Left colon (tissue), 2 donors: ENCODE measurements at regions not wholly inside any gene's neighbourhood (a gene's known extent, or its start where the extent isn't known, plus 50 kb on each side); places are given as distances from the start of the nearest gene placed in this dataset.

Experiments
- ATAC-seq: fragments of 200-7000 bp; cut with Tn5 transposase; one replicate; pipeline ENCODE4 v1.9.1; 2020; ENCODE audit warnings: mild to moderate bottlenecking, moderate library complexity
- DNase-seq, 2 donors: peaks; one replicate each; pipeline ENCODE4 v3.0.0-alpha.2; 2020
- intact Hi-C, 2 donors: fragments of 100-400 bp; cut with DNase I in 1 of 2; cut with micrococcal nuclease in 1 of 2; formaldehyde crosslinking; loops; one replicate each; pipeline versions ENCODE4 v1.11.2 to v1.14.0; 2022; cut with DNase I, micrococcal nuclease
- donor health status: DM: no; HTN: no; CAD: no.
- donor health status: DM: yes; HTN: yes; CAD: no.

DNA sequence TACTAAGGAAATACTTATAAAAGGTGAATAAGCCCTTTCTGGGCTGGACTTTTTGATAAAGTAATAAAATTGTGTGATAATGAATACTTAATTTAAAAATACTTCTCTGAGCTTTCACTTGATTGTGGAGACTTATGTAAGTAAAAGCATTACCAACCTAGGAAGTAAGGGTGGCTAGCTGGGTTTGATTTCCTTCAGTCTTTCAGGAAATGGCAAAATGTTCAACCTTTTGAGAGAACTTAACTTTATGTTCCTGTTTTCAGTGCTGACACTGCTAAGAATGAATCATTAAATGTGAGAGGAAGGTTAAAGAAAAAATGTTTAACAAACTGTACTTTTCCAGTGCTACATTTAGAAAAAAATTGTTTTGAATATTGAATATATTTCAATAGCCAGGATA, 900.3 kb downstream of the METTL15 start:
- intact Hi-C loops, result no loop called here
- DNase-seq (no peak), ATAC-seq (no peak)

DNA sequence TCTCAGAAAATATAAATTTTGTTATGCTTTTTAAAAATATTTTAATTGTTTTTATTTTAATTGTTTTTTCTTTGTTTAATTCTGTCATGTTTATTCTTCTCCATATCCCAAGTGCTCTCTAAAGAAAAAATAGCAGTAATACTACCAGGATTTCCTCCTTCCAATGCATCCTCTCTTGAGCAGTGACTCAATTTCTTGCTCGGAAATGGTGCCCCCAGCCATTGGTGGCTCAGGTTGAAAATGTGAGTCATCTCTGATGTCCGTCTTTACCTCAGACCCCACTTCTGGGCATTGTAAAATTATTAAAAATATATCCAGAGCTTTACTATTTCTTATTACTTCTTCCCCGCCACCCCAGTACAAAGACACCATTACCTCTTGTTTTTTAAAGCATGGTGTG, 898.5 kb downstream of the METTL15 start:
- DNase-seq, result no peak
- ATAC-seq, result no peak
- intact Hi-C loops, result no loop called here

GRCh38 chr11:29005401-29005980, 897.3 kb downstream of the METTL15 start:
- ATAC-seq, result no peak

DNA sequence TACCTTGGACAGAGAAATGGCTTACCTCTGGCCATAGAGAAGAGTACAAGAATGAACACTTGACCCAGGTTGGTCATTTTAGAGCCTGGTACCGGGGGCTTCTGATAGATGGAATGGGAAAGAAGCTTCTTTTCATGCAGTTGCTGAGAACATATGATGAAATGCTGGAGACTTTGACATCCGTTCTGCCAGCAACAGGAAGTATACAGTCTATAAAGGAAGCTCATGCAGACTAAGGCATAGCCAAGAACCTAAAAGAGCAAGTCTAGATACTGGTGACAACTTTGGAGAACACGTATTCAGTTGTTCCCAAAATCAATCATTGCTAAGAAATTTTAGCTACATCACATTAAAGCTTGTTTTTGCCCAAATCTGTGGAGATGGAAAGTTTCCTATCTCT, 894.6 kb downstream of the METTL15 start:
- DNase-seq, result no peak
- no peak for ATAC-seq
- intact Hi-C loops, result no loop called here

More at GRCh38 chr11:29005401-29005980, 897.3 kb downstream of the METTL15 start:
- no peak for DNase-seq
- intact Hi-C loops, result no loop called here

DNA sequence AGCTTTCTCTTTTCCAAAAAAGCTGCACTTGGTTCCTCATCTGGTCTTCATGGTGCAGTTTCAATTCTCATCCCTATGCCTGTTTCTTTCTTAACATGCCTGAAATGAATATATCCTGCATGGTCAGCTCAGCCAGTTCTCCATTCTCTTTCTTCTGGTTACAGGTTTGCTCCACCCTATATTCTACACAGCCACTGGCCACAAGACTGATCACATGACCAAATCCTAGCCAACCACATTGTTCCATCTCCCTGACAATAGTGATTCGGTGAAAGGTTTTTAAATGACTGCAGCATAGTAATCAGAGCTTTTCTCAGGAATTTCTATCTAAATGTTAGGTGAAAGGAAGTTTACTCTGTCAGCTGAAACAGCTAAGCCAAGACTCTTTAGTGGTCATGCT, 891.4 kb downstream of the METTL15 start:
- no peak for DNase-seq
- ATAC-seq, result no peak
- intact Hi-C loops, result no loop called here

DNA sequence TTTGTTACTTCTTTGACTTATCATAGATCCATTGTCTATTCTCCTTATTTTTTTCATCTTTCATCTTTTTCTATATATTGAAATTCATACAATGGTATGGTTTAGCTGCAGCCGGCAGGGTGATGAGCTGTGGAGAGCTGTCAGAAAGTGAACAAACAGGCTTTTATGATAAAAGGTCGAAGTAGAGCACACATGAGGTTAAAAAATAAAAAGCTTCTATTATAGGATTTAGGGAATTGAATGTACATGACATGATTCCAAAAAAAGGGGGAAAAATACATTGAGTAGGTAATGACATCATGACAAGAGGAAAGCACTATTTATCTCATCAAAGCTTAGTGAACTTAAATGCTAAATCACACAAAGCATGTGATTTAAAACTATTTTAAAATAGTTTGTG, 884.8 kb downstream of the METTL15 start:
- DNase-seq (no peak), ATAC-seq (no peak)
- intact Hi-C loops, result no loop called here

DNA sequence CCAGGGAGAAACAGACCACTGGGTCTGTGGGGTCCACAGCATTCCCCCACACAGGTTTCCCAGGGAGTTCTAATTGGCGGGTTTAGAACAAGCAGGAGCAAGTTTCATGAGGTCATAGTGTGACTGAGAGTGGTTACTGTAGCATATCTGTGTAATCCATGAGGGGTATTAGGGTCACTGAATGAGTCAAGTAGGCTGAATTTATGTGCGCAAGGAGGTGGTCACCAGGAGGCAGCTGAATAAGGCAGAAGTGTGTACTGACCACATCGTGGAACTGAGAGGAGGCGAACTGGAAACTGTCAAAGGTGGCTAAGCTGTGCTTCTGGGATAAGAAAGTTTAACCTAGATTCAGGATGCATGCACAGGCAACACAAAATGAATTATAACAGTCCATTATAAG, 876.0 kb downstream of the METTL15 start:
- ATAC-seq, result no peak
- intact Hi-C loops, result no loop called here

DNA sequence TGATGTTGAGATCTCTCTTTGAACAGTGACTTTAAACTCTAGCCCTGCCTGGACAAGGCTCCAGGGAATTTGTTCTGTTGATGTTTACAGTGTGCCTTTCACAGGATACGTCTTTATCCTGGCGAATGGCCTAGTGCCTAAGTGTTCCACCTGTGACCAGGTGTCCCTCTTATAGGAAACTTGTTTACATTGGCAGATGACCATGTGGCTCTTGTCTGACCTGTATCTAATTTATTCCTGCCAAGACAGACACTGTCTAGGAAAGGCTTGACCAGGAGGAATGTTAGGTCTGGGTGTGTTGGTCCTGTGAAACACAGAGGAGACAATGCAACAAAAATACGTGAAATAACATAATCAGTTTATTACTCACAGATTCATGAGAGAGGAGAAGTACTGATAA, 875.6 kb downstream of the METTL15 start:
- DNase-seq (no peak), ATAC-seq (no peak)
- intact Hi-C loops, result no loop called here

More for the DNA sequence above, 876.0 kb downstream of the METTL15 start:
- DNase-seq, result no peak

DNA sequence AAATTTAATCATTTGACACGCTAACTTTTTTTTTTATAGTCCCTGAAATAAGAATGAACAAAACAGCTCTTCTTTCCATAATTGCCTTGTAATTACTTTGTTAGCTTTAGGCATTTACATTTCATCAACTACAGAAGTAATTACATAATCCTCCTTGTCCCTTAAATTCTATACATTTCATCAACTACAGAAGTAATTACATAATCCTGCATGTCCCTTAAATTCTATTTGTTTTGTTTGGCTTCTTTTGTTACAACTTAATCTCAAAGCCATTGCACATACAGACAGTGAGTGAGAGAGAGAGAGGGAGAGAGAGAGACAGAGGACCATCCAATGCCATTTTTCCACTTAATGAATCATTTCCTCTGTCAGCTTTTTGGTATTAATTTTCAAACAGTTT, 873.2 kb downstream of the METTL15 start:
- ATAC-seq (no peak), DNase-seq (no peak)
- intact Hi-C loops, result no loop called here

GRCh38 chr11:28976801-28977145, 868.6 kb downstream of the METTL15 start:
- intact Hi-C loops, result no loop called here
- ATAC-seq (no peak), DNase-seq (no peak)

DNA sequence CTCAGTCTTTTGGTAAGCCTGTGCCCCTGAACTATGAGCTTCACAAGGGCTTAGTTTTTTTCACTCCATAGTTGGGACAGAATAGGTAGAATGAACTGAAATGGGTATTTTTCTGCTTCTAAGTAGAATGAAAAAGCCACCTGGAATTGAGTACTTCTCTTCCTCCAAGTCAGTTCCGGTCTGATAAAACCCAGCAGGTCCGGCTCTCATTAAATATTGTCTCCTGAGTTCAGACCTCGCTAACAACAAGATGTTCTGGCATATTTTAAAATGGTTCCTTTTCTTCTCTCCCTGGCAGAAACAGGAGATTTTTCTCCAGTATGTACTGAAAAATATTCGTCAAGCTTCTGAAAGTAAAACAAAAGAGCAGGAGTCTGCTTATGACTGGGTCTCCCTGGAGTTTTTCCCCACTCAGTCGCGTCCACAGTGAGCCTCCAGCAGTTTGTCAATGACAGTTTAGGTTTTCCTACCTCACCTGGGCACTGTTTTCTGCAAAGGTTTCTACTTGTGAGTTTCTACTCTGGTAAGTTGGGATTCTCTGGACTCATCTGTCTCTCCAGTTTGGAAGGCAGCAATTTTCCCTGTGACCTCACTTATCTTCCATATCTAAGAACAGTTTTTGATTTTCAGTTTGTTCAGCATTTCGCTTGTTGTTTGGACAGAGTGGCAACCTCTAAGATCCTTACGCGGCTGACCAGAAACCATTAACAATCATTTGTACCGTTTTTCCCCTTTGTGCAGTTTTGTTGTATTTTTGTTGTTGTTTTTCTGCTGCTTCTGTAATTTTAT, 868.0 kb downstream of the METTL15 start:
- intact Hi-C loops, result no loop called here
- ATAC-seq (no peak), DNase-seq (no peak)

GRCh38 chr11:28969832-28970231, 861.6 kb downstream of the METTL15 start:
- ATAC-seq, result no peak
- no peak for DNase-seq
- intact Hi-C loops, result no loop called here

DNA sequence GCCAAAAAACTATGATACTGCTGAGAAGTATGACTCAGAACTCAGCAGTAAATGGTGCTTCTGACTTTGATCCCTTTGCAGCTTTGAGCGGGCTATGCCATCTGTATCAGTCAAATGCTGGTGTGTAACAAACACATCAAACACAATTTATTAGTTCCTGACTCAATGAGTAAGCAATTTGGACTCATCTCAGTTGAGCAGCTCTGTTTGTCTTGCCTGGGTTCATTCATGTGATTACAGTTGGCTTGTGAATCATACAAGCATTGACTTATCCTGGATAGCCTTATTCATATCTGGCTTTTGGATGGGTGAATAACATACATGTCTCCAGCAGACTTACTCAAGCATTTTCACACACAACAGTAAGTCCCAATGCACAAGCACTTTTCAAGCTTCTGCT, 858.8 kb downstream of the METTL15 start:
- DNase-seq, result no peak
- intact Hi-C loops, result no loop called here
- ATAC-seq, result no peak

GRCh38 chr11:28965819-28966218, 857.6 kb downstream of the METTL15 start:
- no peak for DNase-seq
- intact Hi-C loops, result no loop called here
- no peak for ATAC-seq

DNA sequence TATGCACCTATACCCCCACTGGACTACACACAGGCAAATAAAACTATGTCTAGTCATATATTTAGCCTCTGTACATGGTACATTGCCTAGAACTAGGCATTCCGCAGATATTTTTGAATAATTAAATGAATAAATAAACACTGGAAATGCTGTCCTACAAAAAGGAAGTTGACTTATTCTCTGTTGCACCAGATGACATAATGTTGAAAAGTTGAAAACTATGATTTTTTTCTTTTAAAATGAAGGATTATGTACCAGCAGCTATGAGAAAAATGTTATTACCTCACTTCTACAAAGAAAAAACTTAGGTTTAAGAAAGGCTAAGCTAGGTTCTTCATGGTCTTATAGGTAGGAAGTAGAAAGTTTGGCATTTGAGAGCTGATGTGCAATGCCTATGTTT, 856.6 kb downstream of the METTL15 start:
- ATAC-seq (no peak), DNase-seq (no peak)
- intact Hi-C loops, result no loop called here

GRCh38 chr11:28963187-28963586, 855.0 kb downstream of the METTL15 start:
- intact Hi-C loops, result no loop called here
- ATAC-seq (no peak), DNase-seq (no peak)

- intact Hi-C loops, result no loop called here
- DNase-seq (no peak), ATAC-seq (no peak)
Measured at GRCh38 chr11:28962502-28962901, 854.3 kb downstream of the METTL15 start.

GRCh38 chr11:28961726-28962125, 853.5 kb downstream of the METTL15 start:
- DNase-seq, result no peak
- ATAC-seq, result no peak
- intact Hi-C loops, result no loop called here

DNA sequence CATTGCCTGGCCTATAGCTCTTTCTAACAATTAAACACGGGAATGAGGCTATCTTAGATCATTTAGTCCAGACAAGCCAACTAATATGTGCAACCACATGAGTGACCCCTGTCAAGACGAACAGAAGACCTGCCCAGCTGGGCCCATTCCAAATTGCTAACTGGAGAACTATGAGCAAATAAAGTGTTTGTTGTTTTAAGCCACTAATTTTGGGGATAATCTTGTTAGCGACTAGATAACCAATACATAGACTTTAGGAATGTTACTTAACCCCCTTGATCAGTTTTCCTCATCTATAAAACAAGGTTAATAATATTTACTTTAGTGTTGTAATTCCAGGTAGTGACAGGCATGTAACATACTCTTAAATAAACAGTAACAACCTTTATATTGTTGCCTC, 848.3 kb downstream of the METTL15 start:
- no peak for ATAC-seq
- intact Hi-C loops, result no loop called here
- DNase-seq, result no peak

DNA sequence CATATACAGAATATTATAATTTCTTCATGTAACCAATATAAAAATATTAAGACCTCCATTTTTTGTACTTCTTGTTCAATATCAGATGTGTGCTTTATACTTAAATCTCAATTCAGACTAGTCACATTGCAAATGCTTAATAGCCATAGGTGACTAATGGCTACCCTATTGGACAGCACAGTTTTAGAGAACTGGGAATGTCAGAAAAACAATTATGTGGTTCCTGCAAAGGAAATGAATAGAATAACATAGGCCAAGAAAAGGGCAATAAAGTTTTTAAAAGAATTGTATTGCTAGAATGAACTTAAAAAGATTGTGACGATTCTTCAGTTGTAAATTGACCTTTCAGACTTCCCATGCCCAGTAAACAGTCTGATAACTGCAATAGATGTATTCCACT, 843.0 kb downstream of the METTL15 start:
- ATAC-seq (no peak), DNase-seq (no peak)
- intact Hi-C loops, result no loop called here

GRCh38 chr11:28939381-28939780, 831.2 kb downstream of the METTL15 start:
- no peak for DNase-seq
- ATAC-seq, result no peak
- intact Hi-C loops, result no loop called here
